Smooth muscle cell (in vitro differentiated cells): ENCODE measurements at regions not wholly inside any gene's neighbourhood (a gene's known extent, or its start where the extent isn't known, plus 50 kb on each side); places are given as distances from the start of the nearest gene placed in this dataset.
A peak's percentile ranks its signal among the peaks of the same experiment; 100 is the strongest.

Experiments used
- DNase-seq: peaks from one replicate; lab custom pipeline; 2025; ENCODE audit not compliant: unreplicated experiment; lab: John Stamatoyannopoulos, UW
- H2AFZ ChIP-seq: fragments of 200-600 bp; sonication (generic); 2 replicates; pipeline ENCODE4 v1.6.0; 2016; ENCODE audit warnings: antibody characterized with exemption, low read depth, mild to moderate bottlenecking
- H3F3A ChIP-seq: fragments of 200-600 bp; sonication (generic); 2 replicates; pipeline ENCODE4 v1.6.0; 2017; ENCODE audit warnings: antibody characterized with exemption, low read depth
- H3K27ac ChIP-seq: fragments of 200-600 bp; sonication (generic); 2 replicates; pipeline ENCODE4 v1.5.1; 2016; ENCODE audit warnings: low read depth, mild to moderate bottlenecking
- H3K27me3 ChIP-seq: fragments of 200-600 bp; sonication (generic); 2 replicates; pipeline ENCODE4 v1.6.1; 2016; ENCODE audit warnings: low read depth, mild to moderate bottlenecking
- H3K36me3 ChIP-seq: fragments of 200-600 bp; sonication (generic); 2 replicates; pipeline ENCODE4 v1.5.1; 2016; ENCODE audit warnings: low read depth
- H3K4me1 ChIP-seq: fragments of 200-600 bp; sonication (generic); 2 replicates; pipeline ENCODE4 v1.5.1; 2016; ENCODE audit warnings: low read depth
- H3K4me2 ChIP-seq: fragments of 200-600 bp; sonication (generic); 2 replicates; pipeline ENCODE4 v1.6.0; 2016; ENCODE audit warnings: mild to moderate bottlenecking
- H3K4me3 ChIP-seq: fragments of 200-600 bp; sonication (generic); 2 replicates; pipeline ENCODE4 v1.5.1; 2016; ENCODE audit warnings: mild to moderate bottlenecking
- H3K79me2 ChIP-seq: fragments of 200-600 bp; sonication (generic); 2 replicates; pipeline ENCODE4 v1.6.0; 2016; ENCODE audit warnings: low read depth, mild to moderate bottlenecking
- H3K9ac ChIP-seq: fragments of 200-600 bp; sonication (generic); 2 replicates; pipeline ENCODE4 v1.6.0; 2016; ENCODE audit warnings: low read depth
- H3K9me3 ChIP-seq: fragments of 200-600 bp; sonication (generic); replicated peaks from 2 replicates; pipeline ENCODE4 v1.5.1; 2016; ENCODE audit warnings: low read depth
- H4K20me1 ChIP-seq: fragments of 200-600 bp; sonication (generic); 2 replicates; pipeline ENCODE4 v1.6.0; 2016; ENCODE audit warnings: low read depth
- CTCF ChIP-seq: fragments of 200-600 bp; sonication (generic); IDR thresholded peaks from 2 replicates; pipeline ENCODE4 v1.5.1; 2017; ENCODE audit warnings: borderline replicate concordance, mild to moderate bottlenecking, antibody characterized with exemption; ENCODE audit not compliant: insufficient read depth, poor library complexity, severe bottlenecking
- WGBS: methylation state at CpG from one replicate; pipeline ENCODE4 v1.1.7; 2016; ENCODE audit warnings: low lambda C conversion rate; 5-methylcytosine and 5-hydroxymethylcytosine counted together

- 77% methylated on average over 6 of the region's 6 CpGs for WGBS
Measured at GRCh38 chr2:144597894-144598593, 78.1 kb upstream of the ZEB2 start.

GRCh38 chr2:144597388-144597787 lies 77.5 kb upstream of the ZEB2 start:
- Histone ChIP-seq H3K27me3 (no peaks in the 10 kb centered on the region), H3K4me1 (peaks cover 25% of the 10 kb centered on the region), H3K36me3 (no peaks in the 10 kb centered on the region), H3K4me2 (peak overlapping the region; percentile 78), H3K27ac (peak overlapping the region; percentile 80), H3K9ac (no peak overlapping the region), H3K4me3 (no peak overlapping the region), H3F3A (peaks cover 14% of the 10 kb centered on the region), H2AFZ (no peak overlapping the region), H3K9me3 (no peaks in the 10 kb centered on the region), H3K79me2 (no peaks in the 10 kb centered on the region), H4K20me1 (no peaks in the 10 kb centered on the region)
- no peak for DNase-seq
- TF ChIP-seq CTCF: no peak
- WGBS: 70% methylated on average over 4 of the region's 4 CpGs

More at GRCh38 chr2:144597894-144598593, 78.1 kb upstream of the ZEB2 start:
- Histone ChIP-seq H3K9ac (no peak overlapping the region), H3K9me3 (no peaks in the 10 kb centered on the region), H3K27me3 (no peaks in the 10 kb centered on the region), H3K27ac (no peak overlapping the region), H3K4me3 (no peak overlapping the region), H3K79me2 (no peaks in the 10 kb centered on the region), H2AFZ (no peak overlapping the region), H3K36me3 (no peaks in the 10 kb centered on the region), H3F3A (peaks cover 14% of the 10 kb centered on the region), H3K4me2 (no peak overlapping the region), H4K20me1 (no peaks in the 10 kb centered on the region), H3K4me1 (peaks cover 25% of the 10 kb centered on the region)
- TF ChIP-seq CTCF: no peak
- DNase-seq: no peak

- H3K4me2 ChIP-seq: peak overlapping the region; percentile 78
Measured at GRCh38 chr2:144596073-144596871, 76.4 kb upstream of the ZEB2 start.

More at GRCh38 chr2:144596073-144596871, 76.4 kb upstream of the ZEB2 start:
- Histone ChIP-seq H3K36me3 (no peaks in the 10 kb centered on the region), H3K4me3 (peak overlapping the region; percentile 35), H3K27ac (peak overlapping the region; percentile 80), H4K20me1 (no peaks in the 10 kb centered on the region), H2AFZ (peak overlapping the region; percentile 2), H3K4me1 (peaks cover 32% of the 10 kb centered on the region), H3K27me3 (no peaks in the 10 kb centered on the region), H3K9ac (no peak overlapping the region), H3F3A (peaks cover 14% of the 10 kb centered on the region), H3K79me2 (no peaks in the 10 kb centered on the region), H3K9me3 (no peaks in the 10 kb centered on the region)
- 10% methylated on average over 9 of the region's 9 CpGs for WGBS
- DNase-seq: no peak
- no peak for TF ChIP-seq CTCF
